H1 (cell line): ENCODE measurements at regions not wholly inside any gene's neighbourhood (a gene's known extent, or its start where the extent isn't known, plus 50 kb on each side); places are given as distances from the start of the nearest gene placed in this dataset.

ENCODE experiments used
- CTCF ChIA-PET: fragments of 300-600 bp; sonication (Branson Sonifier 250); formaldehyde crosslinking; loops from one replicate; lab custom pipeline; 2021; ENCODE audit not compliant: partially characterized antibody; lab: Charles Lee
- POLR2A ChIA-PET: fragments of 300-600 bp; sonication (Branson Sonifier 250); formaldehyde crosslinking; loops from one replicate; lab custom pipeline; 2021; ENCODE audit warnings: inconsistent platforms; ENCODE audit not compliant: partially characterized antibody; lab: Charles Lee
- DNase-seq, 2 experiments: peaks; one replicate each; pipeline versions ENCODE4 v3.0.0 to v3.0.0-alpha.2; 2010 to 2022; ENCODE audit warnings: low spot score in 2 of 2, low read depth in 1 of 2, mixed read lengths in 1 of 2
- FAIRE-seq: peaks from 2 replicates; lab custom pipeline; 2011; peaks lifted over from hg19 to GRCh38; lab: Jason Lieb, UNC
- H2AFZ ChIP-seq: 2 replicates; pipeline ENCODE4 v1.8.1; 2012; ENCODE audit warnings: low read length, inconsistent platforms
- H2AK5ac ChIP-seq: 2 replicates; pipeline ENCODE4 v1.6.1; 2013; ENCODE audit warnings: low read depth, low read length
- H2BK120ac ChIP-seq: replicated peaks from 2 replicates; pipeline ENCODE3; 2013; ENCODE audit warnings: low read depth, low read length, inconsistent platforms
- H2BK12ac ChIP-seq: 2 replicates; pipeline ENCODE4 v1.6.1; 2013; ENCODE audit warnings: low read depth, low read length
- H2BK15ac ChIP-seq: 2 replicates; pipeline ENCODE4 v1.6.1; 2013; ENCODE audit warnings: low read length
- H2BK20ac ChIP-seq: 2 replicates; pipeline ENCODE4 v1.6.1; 2013; ENCODE audit warnings: low read length
- H2BK5ac ChIP-seq: 2 replicates; pipeline ENCODE4 v1.6.1; 2013; ENCODE audit warnings: low read depth, low read length
- H3K14ac ChIP-seq: 2 replicates; pipeline ENCODE4 v1.6.1; 2013; ENCODE audit warnings: inconsistent platforms; ENCODE audit not compliant: insufficient read length
- H3K18ac ChIP-seq: 2 replicates; pipeline ENCODE4 v1.6.1; 2013; ENCODE audit warnings: low read length; ENCODE audit errors: extremely low read depth
- H3K23ac ChIP-seq: 2 replicates; pipeline ENCODE4 v1.6.1; 2013; ENCODE audit warnings: inconsistent platforms; ENCODE audit not compliant: insufficient read length
- H3K23me2 ChIP-seq: 2 replicates; pipeline ENCODE4 v1.6.1; 2013; ENCODE audit warnings: low read depth, low read length
- H3K27ac ChIP-seq: 2 replicates; pipeline ENCODE4 v1.6.1; 2011; ENCODE audit warnings: low read depth, low read length, inconsistent platforms
- H3K27me3 ChIP-seq, 4 experiments: replicated peaks in 1 of 4; 1 replicate in 1 of 4; 2 replicates in 3 of 4; pipeline versions ENCODE4 v1.6.1 to v1.8.1; 2011 to 2013; ENCODE audit warnings: low read length in 3 of 4, mild to moderate bottlenecking in 3 of 4, inconsistent platforms in 2 of 4, mixed read lengths in 2 of 4, moderate library complexity in 1 of 4; ENCODE audit not compliant: control insufficient read depth in 3 of 4, insufficient read depth in 3 of 4; ENCODE audit errors: extremely low read depth in 1 of 4
- H3K36me3 ChIP-seq, 4 experiments: 2 replicates each; pipeline versions ENCODE4 v1.6.1 to v1.8.1; 2011 to 2013; ENCODE audit warnings: mild to moderate bottlenecking in 4 of 4, low read length in 3 of 4, moderate library complexity in 2 of 4, control low read depth in 1 of 4, inconsistent platforms in 1 of 4; ENCODE audit not compliant: insufficient read depth in 4 of 4, control insufficient read depth in 2 of 4
- H3K4ac ChIP-seq: replicated peaks from 2 replicates; pipeline ENCODE3; 2013; ENCODE audit warnings: low read length, low read depth, mixed read lengths, inconsistent platforms; ENCODE audit not compliant: insufficient read length
- H3K4me1 ChIP-seq, 4 experiments: replicated peaks in 1 of 4; 1 replicate in 1 of 4; 2 replicates in 3 of 4; pipeline versions ENCODE4 v1.6.1 to v1.8.1; 2011 to 2013; ENCODE audit warnings: low read length in 3 of 4, inconsistent platforms in 2 of 4, mixed read lengths in 1 of 4; ENCODE audit not compliant: insufficient read depth in 4 of 4, control insufficient read depth in 3 of 4
- H3K4me2 ChIP-seq, 2 experiments: 2 replicates each; pipeline versions ENCODE4 v1.6.1 to v1.8.1; 2011 to 2013; ENCODE audit warnings: low read depth in 2 of 2, low read length in 2 of 2, control low read depth in 1 of 2, inconsistent platforms in 1 of 2, mild to moderate bottlenecking in 1 of 2; ENCODE audit not compliant: insufficient read depth in 1 of 2
- H3K4me3 ChIP-seq, 4 experiments: fragments of 200-600, 300-600 bp in 1 of 4; sonication (generic), shearing (Covaris generic), sonication (Bioruptor Twin) in 1 of 4; 2 replicates each; pipeline versions ENCODE4 v1.5.1 to v1.8.1; 2011 to 2016; ENCODE audit warnings: low read length in 4 of 4, low read depth in 3 of 4, control low read depth in 2 of 4, inconsistent platforms in 2 of 4, mild to moderate bottlenecking in 2 of 4, mixed read lengths in 1 of 4, moderate library complexity in 1 of 4; ENCODE audit not compliant: insufficient read depth in 2 of 4; ENCODE audit errors: extremely low read depth in 1 of 4
- H3K56ac ChIP-seq: replicated peaks from 2 replicates; pipeline ENCODE3; 2013; ENCODE audit warnings: low read depth, mild to moderate bottlenecking, mixed read lengths, low read length, inconsistent platforms; ENCODE audit not compliant: insufficient read length
- H3K79me1 ChIP-seq: 2 replicates; pipeline ENCODE4 v1.6.1; 2013; ENCODE audit warnings: low read depth, low read length, control low read depth
- H3K79me2 ChIP-seq, 2 experiments: 2 replicates each; pipeline versions ENCODE4 v1.6.1 to v1.8.1; 2012 to 2013; ENCODE audit warnings: low read length in 2 of 2, mild to moderate bottlenecking in 2 of 2, inconsistent platforms in 1 of 2; ENCODE audit not compliant: insufficient read depth in 2 of 2, control insufficient read depth in 1 of 2
- H3K9ac ChIP-seq, 4 experiments: replicated peaks in 1 of 4; 1 replicate in 1 of 4; 2 replicates in 3 of 4; pipeline versions ENCODE4 v1.6.1 to v1.8.1; 2011 to 2013; ENCODE audit warnings: low read depth in 3 of 4, low read length in 3 of 4, control low read depth in 2 of 4, mild to moderate bottlenecking in 2 of 4, moderate library complexity in 2 of 4, inconsistent platforms in 1 of 4; ENCODE audit errors: extremely low read depth in 1 of 4
- H3K9me3 ChIP-seq, 2 experiments: 2 replicates each; pipeline versions ENCODE4 v1.6.1 to v1.8.1; 2012 to 2013; ENCODE audit warnings: mild to moderate bottlenecking in 2 of 2, moderate library complexity in 2 of 2, control low read depth in 1 of 2, inconsistent platforms in 1 of 2, low read depth in 1 of 2, low read length in 1 of 2, mixed read lengths in 1 of 2; ENCODE audit not compliant: insufficient read depth in 2 of 2
- H4K20me1 ChIP-seq, 2 experiments: replicated peaks in 1 of 2; 2 replicates each; pipeline versions ENCODE3 to v1.8.1; 2011 to 2013; ENCODE audit warnings: inconsistent platforms in 2 of 2, low read length in 2 of 2, mild to moderate bottlenecking in 1 of 2; ENCODE audit not compliant: insufficient read depth in 2 of 2, control insufficient read depth in 1 of 2
- H4K5ac ChIP-seq: 2 replicates; pipeline ENCODE4 v1.6.1; 2013; ENCODE audit warnings: low read length, low read depth, mixed read lengths, inconsistent platforms; ENCODE audit not compliant: insufficient read length
- H4K8ac ChIP-seq: 2 replicates; pipeline ENCODE4 v1.8.0; 2013; ENCODE audit warnings: mild to moderate bottlenecking, moderate library complexity, low read length, inconsistent platforms; ENCODE audit not compliant: insufficient read depth; ENCODE audit errors: extremely low read depth
- H4K91ac ChIP-seq: replicated peaks from 2 replicates; pipeline ENCODE3; 2013; ENCODE audit warnings: low read length, mixed read lengths, inconsistent platforms; ENCODE audit not compliant: insufficient read length
- BACH1 ChIP-seq: IDR thresholded peaks from 2 replicates; pipeline ENCODE4 v1.6.1; 2012; ENCODE audit warnings: low read length, improper control_type of control experiment
- EGR1 ChIP-seq: IDR thresholded peaks from 2 replicates; pipeline ENCODE4 v1.6.1; 2011; ENCODE audit warnings: low read depth, low read length, borderline replicate concordance
- EZH2 ChIP-seq: fragments of 200-600 bp; sonication (generic); IDR thresholded peaks from 2 replicates; pipeline ENCODE4 v1.7.1; 2012; ENCODE audit warnings: low read depth, mild to moderate bottlenecking, moderate library complexity, low read length, inconsistent platforms; ENCODE audit not compliant: severe bottlenecking
- FOSL1 ChIP-seq: IDR thresholded peaks from 2 replicates; pipeline ENCODE4 v1.6.1; 2011; ENCODE audit warnings: mild to moderate bottlenecking, low read depth, low read length, moderate library complexity; ENCODE audit not compliant: insufficient read depth
- GABPA ChIP-seq: IDR thresholded peaks from 2 replicates; pipeline ENCODE4 v1.6.1; 2011; ENCODE audit warnings: mild to moderate bottlenecking, low read length, moderate library complexity, borderline replicate concordance; ENCODE audit not compliant: insufficient read depth
- JUND ChIP-seq: IDR thresholded peaks from 2 replicates; pipeline ENCODE4 v1.6.1; 2011; ENCODE audit warnings: mild to moderate bottlenecking, improper control_type of control experiment, low read length
- POLR2AphosphoS5 ChIP-seq: IDR thresholded peaks from 2 replicates; pipeline ENCODE4 v1.6.1; 2011; ENCODE audit warnings: low read depth, low read length
- POU5F1 ChIP-seq: IDR thresholded peaks from 2 replicates; pipeline ENCODE4 v1.6.1; 2011; ENCODE audit warnings: low read depth, mild to moderate bottlenecking, low read length, moderate library complexity
- RAD21 ChIP-seq, 2 experiments: IDR thresholded peaks in 1 of 2; conservative IDR thresholded peaks in 1 of 2; 2 replicates each; pipeline ENCODE4 v1.6.1; 2011; ENCODE audit warnings: low read depth in 2 of 2, low read length in 2 of 2, improper control_type of control experiment in 1 of 2, inconsistent platforms in 1 of 2, mild to moderate bottlenecking in 1 of 2, moderate library complexity in 1 of 2
- SIRT6 ChIP-seq: IDR thresholded peaks from one replicate; pipeline ENCODE4 v1.7.1; 2012; ENCODE audit warnings: low read length, inconsistent platforms
- SP2 ChIP-seq: IDR thresholded peaks from 2 replicates; pipeline ENCODE4 v1.6.1; 2012; ENCODE audit warnings: mild to moderate bottlenecking, low read length, inconsistent platforms
- SP4 ChIP-seq: IDR thresholded peaks from 2 replicates; pipeline ENCODE4 v1.6.1; 2012; ENCODE audit warnings: low read length, inconsistent platforms
- TAF1 ChIP-seq: IDR thresholded peaks from 2 replicates; pipeline ENCODE4 v1.6.1; 2011; ENCODE audit warnings: mild to moderate bottlenecking, low read depth, low read length
- TAF7 ChIP-seq: optimal IDR thresholded peaks from 2 replicates; pipeline ENCODE3; 2011; ENCODE audit warnings: low read depth, mild to moderate bottlenecking, inconsistent platforms, low read length, moderate library complexity, borderline replicate concordance
- TEAD4 ChIP-seq: IDR thresholded peaks from 2 replicates; pipeline ENCODE4 v1.6.1; 2012; ENCODE audit warnings: low read depth, low read length, inconsistent platforms, mixed read lengths
- WGBS, 2 experiments: shearing (Covaris generic) in 1 of 2; methylation state at CpG; one replicate each; pipeline versions ENCODE4 v1.1.6 to v1.1.7; 2013 to 2015; ENCODE audit warnings: low lambda C conversion rate in 2 of 2, mixed read lengths in 2 of 2, inconsistent platforms in 1 of 2, low coverage in 1 of 2, missing lambda C conversion rate in 1 of 2; ENCODE audit not compliant: insufficient replicate concordance in 2 of 2, insufficient coverage in 1 of 2, insufficient read length in 1 of 2; ENCODE audit errors: extremely low coverage in 1 of 2, missing lambda C conversion rate in 1 of 2; 5-methylcytosine and 5-hydroxymethylcytosine counted together

GRCh38 chr5:56499901-56500300 is 266.8 kb upstream of the ANKRD55 start:
- Histone ChIP-seq H4K20me1 (no peaks in the 10 kb centered on the region), H3K79me1 (no peaks in the 10 kb centered on the region), H3K14ac (no peak overlapping the region), H3K56ac (no peak overlapping the region), H3K23ac (no peak overlapping the region), H3K4ac (no peak overlapping the region), H3K27ac (no peak overlapping the region), H3K18ac (no peak overlapping the region), H3K9me3 (0 out of 4 replicates have a peak, but pooled peaks cover 0 to 6% of the 10 kb centered on the region in 2 experiments), H3K9ac (no peak overlapping the region), H2BK5ac (no peak overlapping the region), H4K5ac (no peak overlapping the region), H4K91ac (no peak overlapping the region), H3K4me3 (no peak overlapping the region), H2AFZ (no peak overlapping the region), H2BK20ac (no peak overlapping the region), H2BK120ac (no peak overlapping the region), H3K36me3 (no peaks in the 10 kb centered on the region), H3K27me3 (no peaks in the 10 kb centered on the region), H3K23me2 (no peaks in the 10 kb centered on the region), H3K79me2 (no peaks in the 10 kb centered on the region), H2AK5ac (no peak overlapping the region), H2BK15ac (no peak overlapping the region), H3K4me1 (no peaks in the 10 kb centered on the region), H2BK12ac (no peak overlapping the region), H4K8ac (no peak overlapping the region), H3K4me2 (no peak overlapping the region)
- ChIA-PET POLR2A (no interaction called here), CTCF (no interaction called here)
- 81% methylated on average over 5 of the region's 5 CpGs; no CpG with 5 or more reads in 1 of the 2 experiments for WGBS, 2 experiments
- TF ChIP-seq POLR2AphosphoS5 = no peak
- TF ChIP-seq TAF7 = no peak
- no peak for TF ChIP-seq FOSL1
- TF ChIP-seq JUND = no peak
- no peak for TF ChIP-seq SIRT6
- TF ChIP-seq SP2 = no peak
- no peak for TF ChIP-seq RAD21 (IDR thresholded peaks at IDR 0.05 in 1 of 2, conservative IDR thresholded peaks at IDR 0.05 in 1 of 2; ENCODE audit: low read depth in 2 of 2, low read length in 2 of 2)
- no peak for TF ChIP-seq GABPA
- no peak for TF ChIP-seq EGR1
- TF ChIP-seq TEAD4 = no peak
- TF ChIP-seq SP4 = no peak
- TF ChIP-seq BACH1 = no peak
- TF ChIP-seq EZH2 = no peak
- TF ChIP-seq TAF1 = no peak
- TF ChIP-seq POU5F1 = no peak
- DNase-seq (no peak), FAIRE-seq (no peak)
